GM23338 (cell line): ENCODE measurements at regions not wholly inside any gene's neighbourhood (a gene's known extent, or its start where the extent isn't known, plus 50 kb on each side); places are given as distances from the start of the nearest gene placed in this dataset.
A peak's percentile ranks its signal among the peaks of the same experiment; 100 is the strongest.

ENCODE experiments used
- ATAC-seq: fragments of 200-7000 bp; cut with Tn5 transposase; 3 replicates; pipeline ENCODE4 v1.9.1; 2020
- DNase-seq: peaks from one replicate; pipeline ENCODE4 v3.0.0-alpha.2; 2015; ENCODE audit warnings: low spot score
- H2AFZ ChIP-seq: fragments of 200-600 bp; sonication (generic); 2 replicates; pipeline ENCODE4 v1.8.0; 2016; ENCODE audit warnings: antibody characterized with exemption, mild to moderate bottlenecking, moderate library complexity
- H3F3A ChIP-seq: fragments of 200-600 bp; sonication (generic); replicated peaks from 2 replicates; pipeline ENCODE4 v1.8.0; 2017; ENCODE audit warnings: antibody characterized with exemption, mixed run types, low read depth
- H3K27ac ChIP-seq: fragments of 200-600 bp; sonication (generic); 2 replicates; pipeline ENCODE4 v1.6.1; 2016; ENCODE audit warnings: low read depth
- H3K27me3 ChIP-seq: fragments of 200-600 bp; sonication (generic); 2 replicates; pipeline ENCODE4 v1.8.0; 2016; ENCODE audit warnings: mild to moderate bottlenecking, mixed run types, moderate library complexity; ENCODE audit not compliant: insufficient read depth
- H3K36me3 ChIP-seq: fragments of 200-600 bp; sonication (generic); 2 replicates; pipeline ENCODE4 v1.8.0; 2016; ENCODE audit warnings: mild to moderate bottlenecking; ENCODE audit not compliant: insufficient read depth
- H3K4me1 ChIP-seq: fragments of 200-600 bp; sonication (generic); 2 replicates; pipeline ENCODE4 v1.8.0; 2016; ENCODE audit warnings: mild to moderate bottlenecking, moderate library complexity; ENCODE audit not compliant: insufficient read depth
- H3K4me2 ChIP-seq: fragments of 200-600 bp; sonication (generic); 2 replicates; pipeline ENCODE4 v1.7.1; 2017; ENCODE audit warnings: mixed run types
- H3K4me3 ChIP-seq: fragments of 200-600 bp; sonication (generic); 2 replicates; pipeline ENCODE4 v1.6.1; 2016; ENCODE audit warnings: mixed run types
- H3K79me2 ChIP-seq: fragments of 200-600 bp; sonication (generic); replicated peaks from 2 replicates; pipeline ENCODE4 v1.8.0; 2017; ENCODE audit warnings: mild to moderate bottlenecking; ENCODE audit not compliant: insufficient read depth
- H3K9me2 ChIP-seq: fragments of 200-600 bp; sonication (generic); 2 replicates; pipeline ENCODE4 v1.8.0; 2017; ENCODE audit not compliant: insufficient read depth
- H4K20me1 ChIP-seq: fragments of 200-600 bp; sonication (generic); replicated peaks from 2 replicates; pipeline ENCODE4 v1.8.0; 2017; ENCODE audit warnings: mild to moderate bottlenecking; ENCODE audit not compliant: insufficient read depth
- H3K27ac Mint-ChIP-seq: 2 replicates; pipeline ENCODE4 v1.8.0; 2020; ENCODE audit warnings: inconsistent platforms, mild to moderate bottlenecking, moderate library complexity, mixed read lengths
- H3K27me3 Mint-ChIP-seq: 3 replicates; pipeline ENCODE4 v1.8.0; 2022; ENCODE audit warnings: low read depth, mild to moderate bottlenecking, moderate library complexity, mixed read lengths, inconsistent platforms; ENCODE audit not compliant: insufficient read depth, poor library complexity
- H3K36me3 Mint-ChIP-seq: 3 replicates; pipeline ENCODE4 v1.8.0; 2021; ENCODE audit warnings: low read depth, mild to moderate bottlenecking, inconsistent platforms, moderate library complexity, mixed read lengths
- H3K4me1 Mint-ChIP-seq: 3 replicates; pipeline ENCODE4 v1.8.0; 2020; ENCODE audit warnings: mild to moderate bottlenecking, inconsistent platforms, mixed read lengths
- H3K4me3 Mint-ChIP-seq: 3 replicates; pipeline ENCODE4 v1.8.0; 2021; ENCODE audit warnings: moderate library complexity, mild to moderate bottlenecking, inconsistent platforms, mixed read lengths
- H3K9me3 Mint-ChIP-seq: 3 replicates; pipeline ENCODE4 v1.8.0; 2020; ENCODE audit warnings: moderate library complexity, mild to moderate bottlenecking, inconsistent platforms, mixed read lengths
- CREB1 ChIP-seq: fragments of 250-450 bp; sonication (Bioruptor Pico); IDR thresholded peaks from 2 replicates; pipeline ENCODE4 v1.5.0; 2020; ENCODE audit warnings: low read depth, mild to moderate bottlenecking, moderate library complexity
- EZH2 ChIP-seq: fragments of 200-600 bp; sonication (generic); IDR thresholded peaks from one replicate; pipeline ENCODE4 v1.8.0; 2017; ENCODE audit warnings: antibody characterized with exemption, mild to moderate bottlenecking, low read depth; ENCODE audit not compliant: unreplicated experiment
- EZH2phosphoT487 ChIP-seq: fragments of 200-600 bp; sonication (generic); IDR thresholded peaks from one replicate; pipeline ENCODE4 v1.8.1; 2018; ENCODE audit warnings: antibody characterized with exemption; ENCODE audit not compliant: unreplicated experiment
- JUNB ChIP-seq: IDR thresholded peaks from one replicate; pipeline ENCODE4 v1.6.1; 2016; ENCODE audit warnings: antibody characterized with exemption; ENCODE audit not compliant: unreplicated experiment
- NANOG ChIP-seq: IDR thresholded peaks from 2 replicates; pipeline ENCODE4 v1.6.1; 2016; ENCODE audit warnings: antibody characterized with exemption, borderline replicate concordance
- POLR2AphosphoS5 ChIP-seq: IDR thresholded peaks from 2 replicates; pipeline ENCODE4 v1.6.1; 2016; ENCODE audit warnings: antibody characterized with exemption, low read depth
- STAT1 ChIP-seq: IDR thresholded peaks from one replicate; pipeline ENCODE4 v1.6.1; 2016; ENCODE audit warnings: antibody characterized with exemption; ENCODE audit not compliant: unreplicated experiment
- ZNF114 ChIP-seq: fragments of 250-450 bp; sonication (Bioruptor Pico); IDR thresholded peaks from 2 replicates; pipeline ENCODE4 v1.5.0; 2020; ENCODE audit warnings: mild to moderate bottlenecking, moderate library complexity
- ZNF331 ChIP-seq: fragments of 250-450 bp; sonication (Bioruptor Pico); IDR thresholded peaks from 2 replicates; pipeline ENCODE4 v1.5.0; 2020; ENCODE audit warnings: low read depth, mild to moderate bottlenecking, moderate library complexity
- TF ChIP-seq, protein P1 (sequence below), 2 experiments: fragments of 200-600 bp in 1 of 2; sonication (generic) in 1 of 2; conservative IDR thresholded peaks; 2 replicates each; pipeline versions ENCODE4 v1.5.1 to v1.6.1; 2016 to 2017; ENCODE audit warnings: antibody characterized with exemption in 2 of 2, low read depth in 2 of 2, mild to moderate bottlenecking in 2 of 2, moderate library complexity in 1 of 2
- TF ChIP-seq, protein P2 (sequence below): fragments of 250-450 bp; sonication (Bioruptor Pico); IDR thresholded peaks from 2 replicates; pipeline ENCODE4 v1.5.0; 2020; ENCODE audit warnings: mild to moderate bottlenecking, moderate library complexity
- TF ChIP-seq, protein P3 (sequence below): IDR thresholded peaks from one replicate; pipeline ENCODE4 v1.6.1; 2018; ENCODE audit warnings: antibody characterized with exemption; ENCODE audit not compliant: unreplicated experiment
- TF ChIP-seq, protein P4 (sequence below): IDR thresholded peaks from 2 replicates; pipeline ENCODE4 v1.6.1; 2016; ENCODE audit warnings: antibody characterized with exemption

DNA sequence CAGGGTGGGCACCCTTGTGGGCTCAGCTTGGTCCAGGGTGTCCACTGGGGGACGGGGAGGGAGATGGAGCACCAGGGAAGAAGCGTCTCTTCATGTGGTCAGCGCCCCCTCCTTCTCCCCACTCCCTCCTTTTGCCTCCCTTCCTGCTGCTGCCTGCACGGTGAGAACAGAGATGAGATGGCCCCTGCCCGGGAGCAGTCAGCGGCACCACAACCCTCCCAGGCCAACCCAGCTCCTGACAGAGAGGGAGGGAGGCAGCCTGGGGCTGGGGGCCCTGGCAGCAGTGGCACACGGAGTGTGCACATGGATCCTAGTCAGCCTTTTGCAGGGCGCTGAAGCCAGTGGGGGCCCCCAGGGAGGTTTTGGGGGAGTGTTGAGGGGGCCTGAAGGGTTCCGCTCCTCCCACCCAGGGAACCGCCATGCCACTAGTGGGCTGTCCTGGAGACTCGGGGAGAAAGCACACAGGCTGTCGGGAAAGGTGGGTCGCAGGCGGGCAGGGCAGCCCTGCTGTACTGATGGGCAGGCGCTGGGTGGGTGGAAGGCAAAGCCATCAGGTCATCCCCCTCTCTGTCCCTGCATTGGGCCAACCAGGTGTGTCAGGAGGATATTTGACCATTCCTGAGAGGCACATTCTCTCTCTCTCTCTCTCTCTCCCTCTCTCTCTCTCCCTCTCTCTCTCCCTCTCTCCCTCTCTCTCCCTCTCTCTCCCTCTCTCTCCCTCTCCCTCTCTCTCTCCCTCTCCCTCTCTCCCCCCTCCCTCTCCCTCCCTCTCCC lies 94.3 kb upstream of the BHLHE23 start:
- Histone ChIP-seq H3K4me3 (peak overlapping the region; percentile 23; the same call in 1 of the 2 replicates), H3K9me2 (no peaks in the 10 kb centered on the region), H3K4me1 (peaks cover 17% of the 10 kb centered on the region), H3K4me2 (peak overlapping the region; percentile 71), H3K27ac (no peak overlapping the region), H3F3A (0 out of 2 replicates have a peak, but pooled peaks cover 2% of the 10 kb centered on the region), H2AFZ (no peak overlapping the region), H3K27me3 (peaks cover 52% of the 10 kb centered on the region), H3K36me3 (no peaks in the 10 kb centered on the region), H4K20me1 (no peaks in the 10 kb centered on the region), H3K79me2 (no peaks in the 10 kb centered on the region)
- peaks cover 8% of the 10 kb centered on the region; the same call in 2 of the 3 replicates for H3K9me3 Mint-ChIP-seq
- H3K4me1 Mint-ChIP-seq = peaks cover 4% of the 10 kb centered on the region; the same call in 2 of the 3 replicates
- no peak; the same call in 2 of the 3 replicates for ATAC-seq
- DNase-seq = no peak
- H3K36me3 Mint-ChIP-seq = no peaks in the 10 kb centered on the region
- peaks cover 39% of the 10 kb centered on the region for H3K27me3 Mint-ChIP-seq
- no peak overlapping the region for H3K4me3 Mint-ChIP-seq
- TF ChIP-seq ZNF331 (CRISPR knock-in tag) = no peak
- TF ChIP-seq, protein P1, sequence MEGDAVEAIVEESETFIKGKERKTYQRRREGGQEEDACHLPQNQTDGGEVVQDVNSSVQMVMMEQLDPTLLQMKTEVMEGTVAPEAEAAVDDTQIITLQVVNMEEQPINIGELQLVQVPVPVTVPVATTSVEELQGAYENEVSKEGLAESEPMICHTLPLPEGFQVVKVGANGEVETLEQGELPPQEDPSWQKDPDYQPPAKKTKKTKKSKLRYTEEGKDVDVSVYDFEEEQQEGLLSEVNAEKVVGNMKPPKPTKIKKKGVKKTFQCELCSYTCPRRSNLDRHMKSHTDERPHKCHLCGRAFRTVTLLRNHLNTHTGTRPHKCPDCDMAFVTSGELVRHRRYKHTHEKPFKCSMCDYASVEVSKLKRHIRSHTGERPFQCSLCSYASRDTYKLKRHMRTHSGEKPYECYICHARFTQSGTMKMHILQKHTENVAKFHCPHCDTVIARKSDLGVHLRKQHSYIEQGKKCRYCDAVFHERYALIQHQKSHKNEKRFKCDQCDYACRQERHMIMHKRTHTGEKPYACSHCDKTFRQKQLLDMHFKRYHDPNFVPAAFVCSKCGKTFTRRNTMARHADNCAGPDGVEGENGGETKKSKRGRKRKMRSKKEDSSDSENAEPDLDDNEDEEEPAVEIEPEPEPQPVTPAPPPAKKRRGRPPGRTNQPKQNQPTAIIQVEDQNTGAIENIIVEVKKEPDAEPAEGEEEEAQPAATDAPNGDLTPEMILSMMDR (conservative IDR thresholded peaks at IDR 0.05; ENCODE audit: low read depth in 2 of 2) = no peak
- TF ChIP-seq POLR2AphosphoS5 = no peak
- no peak for TF ChIP-seq EZH2phosphoT487
- TF ChIP-seq, protein P2, sequence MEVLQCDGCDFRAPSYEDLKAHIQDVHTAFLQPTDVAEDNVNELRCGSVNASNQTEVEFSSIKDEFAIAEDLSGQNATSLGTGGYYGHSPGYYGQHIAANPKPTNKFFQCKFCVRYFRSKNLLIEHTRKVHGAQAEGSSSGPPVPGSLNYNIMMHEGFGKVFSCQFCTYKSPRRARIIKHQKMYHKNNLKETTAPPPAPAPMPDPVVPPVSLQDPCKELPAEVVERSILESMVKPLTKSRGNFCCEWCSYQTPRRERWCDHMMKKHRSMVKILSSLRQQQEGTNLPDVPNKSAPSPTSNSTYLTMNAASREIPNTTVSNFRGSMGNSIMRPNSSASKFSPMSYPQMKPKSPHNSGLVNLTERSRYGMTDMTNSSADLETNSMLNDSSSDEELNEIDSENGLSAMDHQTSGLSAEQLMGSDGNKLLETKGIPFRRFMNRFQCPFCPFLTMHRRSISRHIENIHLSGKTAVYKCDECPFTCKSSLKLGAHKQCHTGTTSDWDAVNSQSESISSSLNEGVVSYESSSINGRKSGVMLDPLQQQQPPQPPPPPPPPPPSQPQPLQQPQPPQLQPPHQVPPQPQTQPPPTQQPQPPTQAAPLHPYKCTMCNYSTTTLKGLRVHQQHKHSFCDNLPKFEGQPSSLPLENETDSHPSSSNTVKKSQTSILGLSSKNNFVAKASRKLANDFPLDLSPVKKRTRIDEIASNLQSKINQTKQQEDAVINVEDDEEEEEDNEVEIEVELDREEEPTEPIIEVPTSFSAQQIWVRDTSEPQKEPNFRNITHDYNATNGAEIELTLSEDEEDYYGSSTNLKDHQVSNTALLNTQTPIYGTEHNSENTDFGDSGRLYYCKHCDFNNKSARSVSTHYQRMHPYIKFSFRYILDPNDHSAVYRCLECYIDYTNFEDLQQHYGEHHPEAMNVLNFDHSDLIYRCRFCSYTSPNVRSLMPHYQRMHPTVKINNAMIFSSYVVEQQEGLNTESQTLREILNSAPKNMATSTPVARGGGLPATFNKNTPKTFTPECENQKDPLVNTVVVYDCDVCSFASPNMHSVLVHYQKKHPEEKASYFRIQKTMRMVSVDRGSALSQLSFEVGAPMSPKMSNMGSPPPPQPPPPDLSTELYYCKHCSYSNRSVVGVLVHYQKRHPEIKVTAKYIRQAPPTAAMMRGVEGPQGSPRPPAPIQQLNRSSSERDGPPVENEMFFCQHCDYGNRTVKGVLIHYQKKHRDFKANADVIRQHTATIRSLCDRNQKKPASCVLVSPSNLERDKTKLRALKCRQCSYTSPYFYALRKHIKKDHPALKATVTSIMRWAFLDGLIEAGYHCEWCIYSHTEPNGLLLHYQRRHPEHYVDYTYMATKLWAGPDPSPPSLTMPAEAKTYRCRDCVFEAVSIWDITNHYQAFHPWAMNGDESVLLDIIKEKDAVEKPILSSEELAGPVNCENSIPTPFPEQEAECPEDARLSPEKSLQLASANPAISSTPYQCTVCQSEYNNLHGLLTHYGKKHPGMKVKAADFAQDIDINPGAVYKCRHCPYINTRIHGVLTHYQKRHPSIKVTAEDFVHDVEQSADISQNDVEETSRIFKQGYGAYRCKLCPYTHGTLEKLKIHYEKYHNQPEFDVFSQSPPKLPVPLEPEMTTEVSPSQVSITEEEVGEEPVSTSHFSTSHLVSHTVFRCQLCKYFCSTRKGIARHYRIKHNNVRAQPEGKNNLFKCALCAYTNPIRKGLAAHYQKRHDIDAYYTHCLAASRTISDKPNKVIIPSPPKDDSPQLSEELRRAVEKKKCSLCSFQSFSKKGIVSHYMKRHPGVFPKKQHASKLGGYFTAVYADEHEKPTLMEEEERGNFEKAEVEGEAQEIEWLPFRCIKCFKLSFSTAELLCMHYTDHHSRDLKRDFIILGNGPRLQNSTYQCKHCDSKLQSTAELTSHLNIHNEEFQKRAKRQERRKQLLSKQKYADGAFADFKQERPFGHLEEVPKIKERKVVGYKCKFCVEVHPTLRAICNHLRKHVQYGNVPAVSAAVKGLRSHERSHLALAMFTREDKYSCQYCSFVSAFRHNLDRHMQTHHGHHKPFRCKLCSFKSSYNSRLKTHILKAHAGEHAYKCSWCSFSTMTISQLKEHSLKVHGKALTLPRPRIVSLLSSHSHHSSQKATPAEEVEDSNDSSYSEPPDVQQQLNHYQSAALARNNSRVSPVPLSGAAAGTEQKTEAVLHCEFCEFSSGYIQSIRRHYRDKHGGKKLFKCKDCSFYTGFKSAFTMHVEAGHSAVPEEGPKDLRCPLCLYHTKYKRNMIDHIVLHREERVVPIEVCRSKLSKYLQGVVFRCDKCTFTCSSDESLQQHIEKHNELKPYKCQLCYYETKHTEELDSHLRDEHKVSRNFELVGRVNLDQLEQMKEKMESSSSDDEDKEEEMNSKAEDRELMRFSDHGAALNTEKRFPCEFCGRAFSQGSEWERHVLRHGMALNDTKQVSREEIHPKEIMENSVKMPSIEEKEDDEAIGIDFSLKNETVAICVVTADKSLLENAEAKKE = no peak
- TF ChIP-seq JUNB = no peak
- TF ChIP-seq EZH2 = no peak
- TF ChIP-seq, protein P3, sequence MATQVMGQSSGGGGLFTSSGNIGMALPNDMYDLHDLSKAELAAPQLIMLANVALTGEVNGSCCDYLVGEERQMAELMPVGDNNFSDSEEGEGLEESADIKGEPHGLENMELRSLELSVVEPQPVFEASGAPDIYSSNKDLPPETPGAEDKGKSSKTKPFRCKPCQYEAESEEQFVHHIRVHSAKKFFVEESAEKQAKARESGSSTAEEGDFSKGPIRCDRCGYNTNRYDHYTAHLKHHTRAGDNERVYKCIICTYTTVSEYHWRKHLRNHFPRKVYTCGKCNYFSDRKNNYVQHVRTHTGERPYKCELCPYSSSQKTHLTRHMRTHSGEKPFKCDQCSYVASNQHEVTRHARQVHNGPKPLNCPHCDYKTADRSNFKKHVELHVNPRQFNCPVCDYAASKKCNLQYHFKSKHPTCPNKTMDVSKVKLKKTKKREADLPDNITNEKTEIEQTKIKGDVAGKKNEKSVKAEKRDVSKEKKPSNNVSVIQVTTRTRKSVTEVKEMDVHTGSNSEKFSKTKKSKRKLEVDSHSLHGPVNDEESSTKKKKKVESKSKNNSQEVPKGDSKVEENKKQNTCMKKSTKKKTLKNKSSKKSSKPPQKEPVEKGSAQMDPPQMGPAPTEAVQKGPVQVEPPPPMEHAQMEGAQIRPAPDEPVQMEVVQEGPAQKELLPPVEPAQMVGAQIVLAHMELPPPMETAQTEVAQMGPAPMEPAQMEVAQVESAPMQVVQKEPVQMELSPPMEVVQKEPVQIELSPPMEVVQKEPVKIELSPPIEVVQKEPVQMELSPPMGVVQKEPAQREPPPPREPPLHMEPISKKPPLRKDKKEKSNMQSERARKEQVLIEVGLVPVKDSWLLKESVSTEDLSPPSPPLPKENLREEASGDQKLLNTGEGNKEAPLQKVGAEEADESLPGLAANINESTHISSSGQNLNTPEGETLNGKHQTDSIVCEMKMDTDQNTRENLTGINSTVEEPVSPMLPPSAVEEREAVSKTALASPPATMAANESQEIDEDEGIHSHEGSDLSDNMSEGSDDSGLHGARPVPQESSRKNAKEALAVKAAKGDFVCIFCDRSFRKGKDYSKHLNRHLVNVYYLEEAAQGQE = no peak
- TF ChIP-seq NANOG = no peak
- no peak for TF ChIP-seq CREB1 (CRISPR knock-in tag)
- no peak for TF ChIP-seq ZNF114 (CRISPR knock-in tag)
- TF ChIP-seq, protein P4, sequence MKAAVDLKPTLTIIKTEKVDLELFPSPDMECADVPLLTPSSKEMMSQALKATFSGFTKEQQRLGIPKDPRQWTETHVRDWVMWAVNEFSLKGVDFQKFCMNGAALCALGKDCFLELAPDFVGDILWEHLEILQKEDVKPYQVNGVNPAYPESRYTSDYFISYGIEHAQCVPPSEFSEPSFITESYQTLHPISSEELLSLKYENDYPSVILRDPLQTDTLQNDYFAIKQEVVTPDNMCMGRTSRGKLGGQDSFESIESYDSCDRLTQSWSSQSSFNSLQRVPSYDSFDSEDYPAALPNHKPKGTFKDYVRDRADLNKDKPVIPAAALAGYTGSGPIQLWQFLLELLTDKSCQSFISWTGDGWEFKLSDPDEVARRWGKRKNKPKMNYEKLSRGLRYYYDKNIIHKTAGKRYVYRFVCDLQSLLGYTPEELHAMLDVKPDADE = no peak
- TF ChIP-seq STAT1 = no peak
- no peak overlapping the region for H3K27ac Mint-ChIP-seq
